ENCODE measurements at regions not wholly inside any gene's neighbourhood (a gene's known extent, or its start where the extent isn't known, plus 50 kb on each side); places are given as distances from the start of the nearest gene placed in this dataset.

- TF ChIP-seq CTCF (IDR thresholded peaks at IDR 0.05): no peak
These were observed 121.1 kb downstream of the SIK1 start for GRCh38 chr21:43305811-43306311.

GRCh38 chr21:43305336-43305665, 121.6 kb downstream of the SIK1 start:
- Histone ChIP-seq H3K27ac (no peak overlapping the region), H3K4me3 (no peak overlapping the region)
- DNase-seq (ENCODE audit: low spot score): no peak
- TF ChIP-seq CTCF (IDR thresholded peaks at IDR 0.05): no peak

More at GRCh38 chr21:43305811-43306311, 121.1 kb downstream of the SIK1 start:
- no peak overlapping the region for H3K4me3 ChIP-seq
- H3K27ac ChIP-seq: no peak overlapping the region
- no peak for DNase-seq (ENCODE audit: low spot score)

DNA sequence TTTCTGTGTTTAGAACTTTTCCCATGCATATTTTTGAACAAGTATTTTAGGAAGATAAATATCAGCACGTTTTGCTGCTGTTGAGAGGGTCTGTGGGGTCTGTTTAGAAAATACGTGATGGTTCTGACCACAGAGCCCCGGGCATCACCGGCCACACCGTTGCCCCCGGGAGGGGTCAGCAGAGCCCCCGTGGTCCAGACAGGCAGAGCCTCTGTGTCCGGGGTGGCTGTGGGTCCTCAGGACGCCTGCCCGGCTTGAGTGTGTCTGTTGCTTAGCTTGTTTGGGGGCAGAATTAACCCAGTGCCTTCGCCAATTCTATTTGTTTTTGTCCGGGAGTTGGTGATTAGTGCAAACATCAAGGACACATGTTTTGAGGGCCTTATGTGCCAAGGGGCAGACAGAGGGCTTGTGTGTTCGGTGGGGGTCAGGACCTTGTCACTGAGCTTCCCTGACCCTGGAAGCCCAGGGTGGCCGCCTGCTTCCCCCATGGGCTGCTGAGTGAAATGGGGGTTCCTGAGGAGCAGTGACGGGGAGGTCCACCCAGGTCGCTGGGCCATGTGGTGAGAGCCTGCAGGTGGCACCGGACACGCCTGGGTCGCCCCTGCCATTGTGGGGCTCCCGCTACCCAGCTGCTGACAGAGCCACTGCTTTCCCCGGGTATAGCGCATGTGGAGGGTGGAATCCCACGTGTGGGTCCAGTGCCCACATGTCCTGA, 122.2 kb downstream of the SIK1 start:
- no peak for TF ChIP-seq CTCF (IDR thresholded peaks at IDR 0.05)
- H3K4me3 ChIP-seq: no peak overlapping the region
- no peak overlapping the region for H3K27ac ChIP-seq
- no peak for DNase-seq (ENCODE audit: low spot score)

DNA sequence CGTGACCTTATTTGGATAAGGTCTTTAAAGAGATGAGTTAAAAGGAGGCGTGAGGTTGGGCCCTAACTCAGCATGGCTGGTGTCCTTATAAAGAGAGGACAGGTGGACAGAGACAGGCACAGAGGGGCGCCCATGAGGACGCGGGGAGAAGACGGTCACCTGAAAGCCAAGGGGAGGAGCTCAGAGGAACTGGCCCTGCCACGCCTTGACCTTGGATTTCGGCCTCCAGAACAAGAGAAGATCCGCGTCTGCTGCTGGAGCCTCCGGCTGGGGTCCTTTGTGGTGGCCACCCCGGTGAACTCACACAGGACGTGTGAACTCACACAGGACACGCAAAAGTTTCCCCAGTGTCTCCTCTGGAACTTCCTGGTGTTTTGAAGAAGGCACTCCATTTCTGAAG, 122.7 kb downstream of the SIK1 start:
- Histone ChIP-seq H3K27ac (no peak overlapping the region), H3K4me3 (no peak overlapping the region)
- no peak for TF ChIP-seq CTCF (IDR thresholded peaks at IDR 0.05)
- no peak for DNase-seq (ENCODE audit: low spot score)

GRCh38 chr21:43303275-43304178, 123.4 kb downstream of the SIK1 start:
- no peak for DNase-seq (ENCODE audit: low spot score)
- Histone ChIP-seq H3K27ac (no peak overlapping the region), H3K4me3 (no peak overlapping the region)
- TF ChIP-seq CTCF (IDR thresholded peaks at IDR 0.05): no peak

GRCh38 chr21:43302769-43303168, 124.2 kb downstream of the SIK1 start:
- DNase-seq (ENCODE audit: low spot score): no peak
- TF ChIP-seq CTCF (IDR thresholded peaks at IDR 0.05): no peak

More at GRCh38 chr21:43302769-43303168, 124.2 kb downstream of the SIK1 start:
- H3K27ac ChIP-seq: no peak overlapping the region
- H3K4me3 ChIP-seq: no peak overlapping the region

All from coronary artery (tissue), 2 donors.